Putamen (tissue), 1 donor: ENCODE measurements at regions not wholly inside any gene's neighbourhood (a gene's known extent, or its start where the extent isn't known, plus 50 kb on each side); places are given as distances from the start of the nearest gene placed in this dataset.

Experiments used
- DNase-seq: peaks from one replicate; pipeline ENCODE4 v3.0.0-alpha.2; 2016; ENCODE audit warnings: low spot score

- no peak for DNase-seq
Observed at GRCh38 chr4:129899849-129900248, 803.9 kb downstream of the C4orf33 start.

- no peak for DNase-seq
Observed at GRCh38 chr4:129900430-129900953, 804.5 kb downstream of the C4orf33 start.

- DNase-seq: no peak
Observed at GRCh38 chr4:129901205-129901604, 805.3 kb downstream of the C4orf33 start.

- DNase-seq: no peak
Observed at GRCh38 chr4:129903861-129904260, 807.9 kb downstream of the C4orf33 start.

- DNase-seq: no peak
Observed at GRCh38 chr4:129905256-129905655, 809.3 kb downstream of the C4orf33 start.

GRCh38 chr4:129908117-129908516 lies 812.2 kb downstream of the C4orf33 start:
- no peak for DNase-seq

- no peak for DNase-seq
Observed at GRCh38 chr4:129916991-129917390, 821.0 kb downstream of the C4orf33 start.

- DNase-seq: no peak
Observed at GRCh38 chr4:129917651-129918050, 821.7 kb downstream of the C4orf33 start.

GRCh38 chr4:129926936-129927335 lies 831.0 kb downstream of the C4orf33 start:
- DNase-seq: peak; percentile 12

- DNase-seq: no peak
Observed at GRCh38 chr4:129929052-129929451, 833.1 kb downstream of the C4orf33 start.

GRCh38 chr4:129929984-129930383 lies 834.0 kb downstream of the C4orf33 start:
- no peak for DNase-seq

- no peak for DNase-seq
Observed at GRCh38 chr4:129950217-129950616, 854.3 kb downstream of the C4orf33 start.

GRCh38 chr4:129966175-129966574 lies 870.2 kb downstream of the C4orf33 start:
- no peak for DNase-seq

GRCh38 chr4:129968366-129968765 lies 872.4 kb downstream of the C4orf33 start:
- no peak for DNase-seq

- no peak for DNase-seq
Observed at GRCh38 chr4:129968778-129969177, 872.8 kb downstream of the C4orf33 start.

- DNase-seq: no peak
Observed at GRCh38 chr4:129970801-129971200, 874.8 kb downstream of the C4orf33 start.

GRCh38 chr4:129971419-129971818 lies 875.5 kb downstream of the C4orf33 start:
- no peak for DNase-seq

- no peak for DNase-seq
Observed at GRCh38 chr4:129972257-129972656, 876.3 kb downstream of the C4orf33 start.

- no peak for DNase-seq
Observed at GRCh38 chr4:129974730-129975129, 878.8 kb downstream of the C4orf33 start.

- DNase-seq: no peak
Observed at GRCh38 chr4:129978315-129978714, 882.4 kb downstream of the C4orf33 start.

- DNase-seq: no peak
Observed at GRCh38 chr4:129988957-129989356, 893.0 kb downstream of the C4orf33 start.

- no peak for DNase-seq
Observed at GRCh38 chr4:129994715-129995114, 898.8 kb downstream of the C4orf33 start.

GRCh38 chr4:129998436-129999150 lies 902.6 kb downstream of the C4orf33 start:
- no peak for DNase-seq

- no peak for DNase-seq
Observed at GRCh38 chr4:129999156-129999555, 903.2 kb downstream of the C4orf33 start.
